ENCODE measurements at regions not wholly inside any gene's neighbourhood (a gene's known extent, or its start where the extent isn't known, plus 50 kb on each side); places are given as distances from the start of the nearest gene placed in this dataset.

GRCh38 chr6:22098601-22099031, 198.2 kb downstream of the PRL start:
- Histone ChIP-seq H2BK120ac (ENCODE audit: low read depth, low read length, poor library complexity, severe bottlenecking) (no peak overlapping the region), H4K91ac (ENCODE audit: insufficient read length, low read depth, low read length) (no peak overlapping the region), H2BK15ac (ENCODE audit: low read depth, low read length) (no peak overlapping the region), H3K9ac (ENCODE audit: extremely low read depth, insufficient read length, low read length) (no peak overlapping the region), H3K27ac (ENCODE audit: insufficient read length, low read depth, low read length) (no peak overlapping the region), H3K79me2 (ENCODE audit: insufficient read depth, low read length) (no peaks in the 10 kb centered on the region), H3K23ac (ENCODE audit: insufficient read length, low read depth, low read length) (no peak overlapping the region), H3K18ac (ENCODE audit: insufficient read length, low read depth, low read length) (no peak overlapping the region), H3K27me3 (ENCODE audit: insufficient read depth, low read length) (no peaks in the 10 kb centered on the region), H2AK5ac (ENCODE audit: insufficient read length, low read length) (no peak overlapping the region), H3K4ac (ENCODE audit: low read depth, low read length) (no peak overlapping the region), H3K79me1 (ENCODE audit: insufficient read depth, low read depth, low read length, poor library complexity, severe bottlenecking) (no peaks in the 10 kb centered on the region), H3K23me2 (ENCODE audit: insufficient read length, low read depth, low read length, poor library complexity, severe bottlenecking) (no peaks in the 10 kb centered on the region), H4K8ac (replicated peaks; ENCODE audit: insufficient read length, low read depth, low read length) (no peak overlapping the region), H3K9me3 (ENCODE audit: control insufficient read depth, low read depth, low read length) (no peaks in the 10 kb centered on the region), H3K56ac (ENCODE audit: insufficient read length, low read depth, low read length) (no peak overlapping the region), H3K4me1 (ENCODE audit: insufficient read depth, low read length) (no peaks in the 10 kb centered on the region; the same call in 1 of the 2 replicates), H4K20me1 (ENCODE audit: control insufficient read depth, insufficient read depth, insufficient read length) (no peaks in the 10 kb centered on the region), H3K14ac (ENCODE audit: insufficient read depth, low read length) (no peak overlapping the region), H3T11ph (ENCODE audit: low read length) (no peak overlapping the region), H4K5ac (ENCODE audit: insufficient read length, low read depth, low read length) (no peak overlapping the region), H2AFZ (ENCODE audit: low read length) (no peak overlapping the region), H2BK20ac (ENCODE audit: low read depth, low read length, poor library complexity, severe bottlenecking) (no peak overlapping the region), H2BK12ac (ENCODE audit: insufficient read length, low read depth, low read length) (no peak overlapping the region), H2BK5ac (ENCODE audit: insufficient read length, low read length) (no peak overlapping the region), H3K4me2 (ENCODE audit: insufficient read depth, insufficient read length, low read length) (no peak overlapping the region)
- Mint-ChIP-seq H3K9me3 (no peaks in the 10 kb centered on the region), H3K4me3 (no peak overlapping the region), H3K27me3 (ENCODE audit: low read depth) (no peaks in the 10 kb centered on the region), H3K27ac (0 out of 7 replicates have a peak overlapping the region, but pooled peaks of 1 of the 3 experiments have one; percentile 26), H3K36me3 (ENCODE audit: insufficient read depth in 1 of 3, low read depth in 3 of 3) (no peaks in the 10 kb centered on the region), H3K4me1 (peaks cover 3 to 5% of the 10 kb centered on the region in 2 experiments; a peak in 1 of 4 replicates)
- TF ChIP-seq CTCF (conservative IDR thresholded peaks at IDR 0.05), result no peak
- no peak for DNase-seq
